Panc1 (cell line): ENCODE measurements at regions not wholly inside any gene's neighbourhood (a gene's known extent, or its start where the extent isn't known, plus 50 kb on each side); places are given as distances from the start of the nearest gene placed in this dataset.

Source experiments
- ATAC-seq: fragments of 200-7000 bp; cut with Tn5 transposase; 2 replicates; pipeline ENCODE4 v1.9.1; 2020; ENCODE audit warnings: mild to moderate bottlenecking, moderate library complexity
- BruUV-seq: library from RNA; stranded (reverse); fragments of 400-500 nt; replicated peaks from 2 replicates; lab custom pipeline; 2021; lab: Mats Ljungman, UMichigan
- CTCF ChIA-PET: fragments of 300-600 bp; sonication (Branson Sonifier 250); formaldehyde crosslinking; loops from one replicate; lab custom pipeline; 2022; ENCODE audit warnings: antibody characterized with exemption; lab: Charles Lee
- POLR2A ChIA-PET: fragments of 300-600 bp; sonication (Branson Sonifier 250); formaldehyde crosslinking; loops from one replicate; lab custom pipeline; 2022; ENCODE audit warnings: antibody characterized with exemption; lab: Charles Lee
- DNase-seq: peaks from one replicate; pipeline ENCODE4 v3.0.0-alpha.2; 2010; ENCODE audit warnings: low read depth, low spot score
- H3K27ac ChIP-seq: 2 replicates; pipeline ENCODE4 v1.5.1; 2011; ENCODE audit warnings: mild to moderate bottlenecking, low read length, inconsistent platforms
- H3K27me3 ChIP-seq: fragments of 200-500 bp; sonication (Bioruptor generic); 2 replicates; pipeline ENCODE4 v1.6.0; 2014; ENCODE audit warnings: low read length, inconsistent platforms; ENCODE audit not compliant: control insufficient read depth, insufficient read depth
- H3K36me3 ChIP-seq: fragments of 200-500 bp; sonication (Bioruptor generic); 2 replicates; pipeline ENCODE4 v1.5.1; 2014; ENCODE audit warnings: inconsistent platforms, mild to moderate bottlenecking, low read length, moderate library complexity; ENCODE audit not compliant: control insufficient read depth, insufficient read depth
- H3K4me1 ChIP-seq: 2 replicates; pipeline ENCODE4 v1.5.1; 2011; ENCODE audit warnings: inconsistent platforms, mild to moderate bottlenecking, low read length, moderate library complexity; ENCODE audit not compliant: control insufficient read depth, insufficient read depth
- H3K4me3 ChIP-seq, 2 experiments: 2 replicates each; pipeline ENCODE4 v1.5.1; 2011 to 2012; ENCODE audit warnings: low read depth in 2 of 2, low read length in 2 of 2, mild to moderate bottlenecking in 2 of 2, inconsistent platforms in 1 of 2, moderate library complexity in 1 of 2
- H3K9me3 ChIP-seq: fragments of 200-500 bp; sonication (Bioruptor generic); 2 replicates; pipeline ENCODE4 v1.5.1; 2014; ENCODE audit warnings: low read depth, mild to moderate bottlenecking, inconsistent platforms, low read length, moderate library complexity; ENCODE audit not compliant: control insufficient read depth, insufficient read depth
- CTCF ChIP-seq: fragments of 450-650 bp; IDR thresholded peaks from 2 replicates; pipeline ENCODE4 v1.5.1; 2017; ENCODE audit warnings: mild to moderate bottlenecking
- POLR2AphosphoS5 ChIP-seq: IDR thresholded peaks from 2 replicates; pipeline ENCODE4 v1.6.1; 2012; ENCODE audit warnings: mild to moderate bottlenecking, low read depth, low read length, moderate library complexity
- REST ChIP-seq, 2 experiments: IDR thresholded peaks; 2 replicates each; pipeline ENCODE4 v1.6.1; 2011 to 2012; ENCODE audit warnings: low read depth in 2 of 2, control low read depth in 1 of 2, low read length in 1 of 2, mild to moderate bottlenecking in 1 of 2, moderate library complexity in 1 of 2; ENCODE audit not compliant: insufficient read depth in 1 of 2
- SIN3A ChIP-seq: IDR thresholded peaks from 2 replicates; pipeline ENCODE4 v1.6.1; 2012; ENCODE audit warnings: low read depth, mild to moderate bottlenecking, low read length, moderate library complexity, borderline replicate concordance; ENCODE audit not compliant: insufficient read depth
- TCF7L2 ChIP-seq: IDR thresholded peaks from 2 replicates; pipeline ENCODE4 v1.6.1; 2011; ENCODE audit warnings: mild to moderate bottlenecking, low read depth, low read length, inconsistent platforms
- in situ Hi-C: cut with HindIII; loops from 2 replicates; pipeline ENCODE4 v1.10.0; 2016; ENCODE audit warnings: low sequenced_read_pairs, low pct_unique_long_range_greater_than_20kb
- intact Hi-C: fragments of 100-400 bp; cut with micrococcal nuclease; formaldehyde crosslinking; loops from one replicate; pipeline ENCODE4 v1.10.0; 2022; ENCODE audit not compliant: unreplicated experiment

- Histone ChIP-seq H3K36me3 (no peaks in the 10 kb centered on the region), H3K4me3 (no peak overlapping the region), H3K9me3 (no peaks in the 10 kb centered on the region), H3K27me3 (peaks cover 3% of the 10 kb centered on the region; the same call in 1 of the 2 replicates), H3K27ac (no peak overlapping the region), H3K4me1 (no peaks in the 10 kb centered on the region)
- no peak for TF ChIP-seq CTCF
- TF ChIP-seq POLR2AphosphoS5, result no peak
- no peak for TF ChIP-seq SIN3A
- no peak for TF ChIP-seq REST (IDR thresholded peaks at IDR 0.05; ENCODE audit: insufficient read depth in 1 of 2, low read depth in 2 of 2, low read length in 1 of 2)
- TF ChIP-seq TCF7L2, result no peak
- DNase-seq (no peak), ATAC-seq (no peak)
- CTCF ChIA-PET, result no interaction called here
- in situ Hi-C loops, result no loop called here
- intact Hi-C loops, result no loop called here
- no TSS peak for BruUV-seq
- POLR2A ChIA-PET, result no interaction called here
Observed at GRCh38 chr6:40340957-40341356, 246.2 kb downstream of the LRFN2 start.

GRCh38 chr6:40340196-40340595, 247.0 kb downstream of the LRFN2 start:
- BruUV-seq, result no TSS peak
- TF ChIP-seq POLR2AphosphoS5 (no peak), REST (IDR thresholded peaks at IDR 0.05; ENCODE audit: insufficient read depth in 1 of 2, low read depth in 2 of 2, low read length in 1 of 2) (no peak), CTCF (no peak), SIN3A (no peak), TCF7L2 (no peak)
- in situ Hi-C loops (no loop called here), intact Hi-C loops (no loop called here)
- Histone ChIP-seq H3K36me3 (no peaks in the 10 kb centered on the region), H3K27me3 (peaks cover 3% of the 10 kb centered on the region; the same call in 1 of the 2 replicates), H3K9me3 (no peaks in the 10 kb centered on the region), H3K4me1 (no peaks in the 10 kb centered on the region), H3K27ac (no peak overlapping the region), H3K4me3 (no peak overlapping the region)
- ChIA-PET CTCF (no interaction called here), POLR2A (no interaction called here)
- DNase-seq (no peak), ATAC-seq (no peak)
